ENCODE measurements at regions not wholly inside any gene's neighbourhood (a gene's known extent, or its start where the extent isn't known, plus 50 kb on each side); places are given as distances from the start of the nearest gene placed in this dataset.

- Histone ChIP-seq H3K4me2 (ENCODE audit: low read length) (no peak overlapping the region), H3K4me3 (ENCODE audit: low read depth, low read length) (no peak overlapping the region), H3K79me2 (no peaks in the 10 kb centered on the region), H3K9ac (no peak overlapping the region), H3K36me3 (ENCODE audit: control insufficient read depth, insufficient read depth, low read length) (no peaks in the 10 kb centered on the region), H3K27ac (no peak overlapping the region), H2AFZ (no peak overlapping the region), H3K4me1 (no peaks in the 10 kb centered on the region), H3K27me3 (ENCODE audit: control insufficient read depth, insufficient read depth, low read length) (no peaks in the 10 kb centered on the region), H3K9me3 (ENCODE audit: control insufficient read depth, low read length) (no peaks in the 10 kb centered on the region)
- no peak for TF ChIP-seq CTCF (IDR thresholded peaks at IDR 0.05)
These were observed 212.8 kb upstream of the NOVA1 start for GRCh38 chr14:26810631-26811030.

GRCh38 chr14:26811756-26812305 lies 214.0 kb upstream of the NOVA1 start:
- no peak for TF ChIP-seq CTCF (IDR thresholded peaks at IDR 0.05)
- no peak overlapping the region for H3K27ac ChIP-seq

GRCh38 chr14:26820138-26820537 lies 222.3 kb upstream of the NOVA1 start:
- Histone ChIP-seq H3K27ac (no peak overlapping the region), H3K27me3 (ENCODE audit: control insufficient read depth, insufficient read depth, low read length) (no peaks in the 10 kb centered on the region), H3K9ac (no peak overlapping the region), H3K4me3 (ENCODE audit: low read depth, low read length) (no peak overlapping the region), H3K4me1 (no peaks in the 10 kb centered on the region), H3K36me3 (ENCODE audit: control insufficient read depth, insufficient read depth, low read length) (no peaks in the 10 kb centered on the region), H3K9me3 (ENCODE audit: control insufficient read depth, low read length) (no peaks in the 10 kb centered on the region), H3K79me2 (no peaks in the 10 kb centered on the region), H2AFZ (no peak overlapping the region), H3K4me2 (ENCODE audit: low read length) (no peak overlapping the region)
- no peak for TF ChIP-seq CTCF (IDR thresholded peaks at IDR 0.05)

More at GRCh38 chr14:26811756-26812305, 214.0 kb upstream of the NOVA1 start:
- no peak overlapping the region for H2AFZ ChIP-seq
- H3K36me3 ChIP-seq (ENCODE audit: control insufficient read depth, insufficient read depth, low read length), result no peaks in the 10 kb centered on the region
- H3K27me3 ChIP-seq (ENCODE audit: control insufficient read depth, insufficient read depth, low read length), result no peaks in the 10 kb centered on the region
- no peaks in the 10 kb centered on the region for H3K9me3 ChIP-seq (ENCODE audit: control insufficient read depth, low read length)
- H3K9ac ChIP-seq, result no peak overlapping the region
- no peak overlapping the region for H3K4me3 ChIP-seq (ENCODE audit: low read depth, low read length)
- no peaks in the 10 kb centered on the region for H3K79me2 ChIP-seq
- H3K4me1 ChIP-seq, result no peaks in the 10 kb centered on the region
- no peak overlapping the region for H3K4me2 ChIP-seq (ENCODE audit: low read length)

GRCh38 chr14:26820572-26820971 lies 222.7 kb upstream of the NOVA1 start:
- Histone ChIP-seq H3K27me3 (ENCODE audit: control insufficient read depth, insufficient read depth, low read length) (no peaks in the 10 kb centered on the region), H3K36me3 (ENCODE audit: control insufficient read depth, insufficient read depth, low read length) (no peaks in the 10 kb centered on the region), H3K9me3 (ENCODE audit: control insufficient read depth, low read length) (no peaks in the 10 kb centered on the region), H3K4me2 (ENCODE audit: low read length) (no peak overlapping the region), H3K4me1 (no peaks in the 10 kb centered on the region), H3K9ac (no peak overlapping the region), H2AFZ (no peak overlapping the region), H3K79me2 (no peaks in the 10 kb centered on the region), H3K27ac (no peak overlapping the region), H3K4me3 (ENCODE audit: low read depth, low read length) (no peak overlapping the region)
- no peak for TF ChIP-seq CTCF (IDR thresholded peaks at IDR 0.05)

GRCh38 chr14:26828741-26829140 lies 230.9 kb upstream of the NOVA1 start:
- Histone ChIP-seq H3K27ac (no peak overlapping the region), H2AFZ (no peak overlapping the region), H3K79me2 (no peaks in the 10 kb centered on the region), H3K9me3 (ENCODE audit: control insufficient read depth, low read length) (no peaks in the 10 kb centered on the region), H3K36me3 (ENCODE audit: control insufficient read depth, insufficient read depth, low read length) (no peaks in the 10 kb centered on the region), H3K4me1 (no peaks in the 10 kb centered on the region), H3K27me3 (ENCODE audit: control insufficient read depth, insufficient read depth, low read length) (no peaks in the 10 kb centered on the region), H3K9ac (no peak overlapping the region), H3K4me2 (ENCODE audit: low read length) (no peak overlapping the region), H3K4me3 (ENCODE audit: low read depth, low read length) (no peak overlapping the region)
- no peak for TF ChIP-seq CTCF (IDR thresholded peaks at IDR 0.05)

Measured in parathyroid adenoma (tissue), 2 donors.